ENCODE measurements at regions not wholly inside any gene's neighbourhood (a gene's known extent, or its start where the extent isn't known, plus 50 kb on each side); places are given as distances from the start of the nearest gene placed in this dataset.

DNA sequence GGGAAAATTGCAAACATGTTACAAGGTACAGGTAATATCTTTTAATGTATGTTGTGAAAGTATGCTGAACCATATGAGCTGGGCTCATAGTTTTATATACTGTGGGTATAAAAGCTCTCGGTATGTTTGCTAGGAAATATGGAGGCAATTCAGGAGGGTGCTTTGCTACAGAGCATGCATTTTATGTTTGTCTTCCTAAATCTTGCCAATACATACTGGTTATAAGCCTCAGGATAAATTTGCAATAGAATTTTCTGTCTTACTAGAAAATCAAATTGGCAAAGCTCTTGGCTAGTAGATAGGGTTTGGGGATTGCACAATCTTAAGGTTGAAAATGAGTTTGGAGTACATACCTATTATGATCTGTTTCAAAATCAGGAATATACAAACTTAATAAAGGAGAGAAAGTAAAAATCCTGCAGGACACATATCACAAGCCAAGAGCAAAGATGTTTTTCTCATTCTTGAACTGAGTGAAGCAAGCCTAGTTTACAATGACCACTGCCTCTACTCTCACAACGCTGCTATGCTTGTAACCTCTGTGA lies 751.2 kb downstream of the HDGFL1 start:
- TF ChIP-seq, protein P1, sequence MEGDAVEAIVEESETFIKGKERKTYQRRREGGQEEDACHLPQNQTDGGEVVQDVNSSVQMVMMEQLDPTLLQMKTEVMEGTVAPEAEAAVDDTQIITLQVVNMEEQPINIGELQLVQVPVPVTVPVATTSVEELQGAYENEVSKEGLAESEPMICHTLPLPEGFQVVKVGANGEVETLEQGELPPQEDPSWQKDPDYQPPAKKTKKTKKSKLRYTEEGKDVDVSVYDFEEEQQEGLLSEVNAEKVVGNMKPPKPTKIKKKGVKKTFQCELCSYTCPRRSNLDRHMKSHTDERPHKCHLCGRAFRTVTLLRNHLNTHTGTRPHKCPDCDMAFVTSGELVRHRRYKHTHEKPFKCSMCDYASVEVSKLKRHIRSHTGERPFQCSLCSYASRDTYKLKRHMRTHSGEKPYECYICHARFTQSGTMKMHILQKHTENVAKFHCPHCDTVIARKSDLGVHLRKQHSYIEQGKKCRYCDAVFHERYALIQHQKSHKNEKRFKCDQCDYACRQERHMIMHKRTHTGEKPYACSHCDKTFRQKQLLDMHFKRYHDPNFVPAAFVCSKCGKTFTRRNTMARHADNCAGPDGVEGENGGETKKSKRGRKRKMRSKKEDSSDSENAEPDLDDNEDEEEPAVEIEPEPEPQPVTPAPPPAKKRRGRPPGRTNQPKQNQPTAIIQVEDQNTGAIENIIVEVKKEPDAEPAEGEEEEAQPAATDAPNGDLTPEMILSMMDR (IDR thresholded peaks at IDR 0.05) = no peak
- TF ChIP-seq EP300 (IDR thresholded peaks at IDR 0.05) (no peak), POLR2AphosphoS5 (IDR thresholded peaks at IDR 0.05) (no peak), POLR2A (IDR thresholded peaks at IDR 0.05) (no peak)
